K562 (cell line): ENCODE measurements at regions not wholly inside any gene's neighbourhood (a gene's known extent, or its start where the extent isn't known, plus 50 kb on each side); places are given as distances from the start of the nearest gene placed in this dataset.

ENCODE experiments used
- ATAC-seq: fragments of 200-7000 bp; cut with Tn5 transposase; 3 replicates; pipeline ENCODE4 v1.9.1; 2020; ENCODE audit warnings: moderate library complexity
- BruUV-seq: library from RNA; stranded (reverse); fragments of 400-500 nt; replicated peaks from 2 replicates; lab custom pipeline; 2021; lab: Mats Ljungman, UMichigan
- CTCF ChIA-PET: fragments of 300-600 bp; formaldehyde crosslinking; extraction: SDS; loops from one replicate; lab custom pipeline; 2021; ENCODE audit warnings: low intra/inter-chr PET ratio; lab: Yijun Ruan, JAX
- POLR2A ChIA-PET: fragments of 300-600, 350-650 bp; sonication (Branson Sonifier 250); formaldehyde crosslinking; extraction: SDS; loops from one replicate; lab custom pipeline; 2021; ENCODE audit warnings: antibody characterized with exemption, inconsistent platforms; lab: Yijun Ruan, JAX
- DNase-seq, 4 experiments: peaks; one replicate each; pipeline versions ENCODE4 v3.0.0 to v3.0.0-alpha.2; 2011 to 2018; ENCODE audit warnings: low spot score in 3 of 4, mixed read lengths in 3 of 4; ENCODE audit errors: extremely low read depth in 1 of 4
- FAIRE-seq: peaks from 2 replicates; lab custom pipeline; 2011; peaks lifted over from hg19 to GRCh38; lab: Jason Lieb, UNC
- H2AFZ ChIP-seq: 2 replicates; pipeline ENCODE4 v1.6.0; 2011; ENCODE audit warnings: low read depth, low read length, control low read depth, inconsistent platforms
- H3K27ac ChIP-seq: fragments of 200-600 bp; 3 replicates; pipeline ENCODE4 v1.8.0; 2011; ENCODE audit warnings: low read depth, mild to moderate bottlenecking, control low read depth, inconsistent platforms, low read length, moderate library complexity, mixed read lengths; ENCODE audit errors: extremely low read depth
- H3K27me3 ChIP-seq, 2 experiments: fragments of 300-600 bp in 1 of 2; 2 replicates in 1 of 2; 3 replicates in 1 of 2; pipeline versions ENCODE4 v1.6.0 to v1.8.0; 2011; ENCODE audit warnings: inconsistent platforms in 2 of 2, low read length in 2 of 2, mild to moderate bottlenecking in 1 of 2, mixed read lengths in 1 of 2, moderate library complexity in 1 of 2; ENCODE audit not compliant: control insufficient read depth in 2 of 2, insufficient read depth in 2 of 2
- H3K36me3 ChIP-seq: fragments of 300-600 bp; 3 replicates; pipeline ENCODE4 v1.8.0; 2011; ENCODE audit warnings: mild to moderate bottlenecking, low read length, inconsistent platforms; ENCODE audit not compliant: control insufficient read depth, insufficient read depth
- H3K4me1 ChIP-seq, 2 experiments: fragments of 200-600 bp in 1 of 2; replicated peaks in 1 of 2; 2 replicates in 1 of 2; 3 replicates in 1 of 2; pipeline versions ENCODE4 v1.5.1 to v1.8.0; 2011; ENCODE audit warnings: inconsistent platforms in 2 of 2, low read length in 2 of 2, mild to moderate bottlenecking in 1 of 2, mixed read lengths in 1 of 2, moderate library complexity in 1 of 2; ENCODE audit not compliant: control insufficient read depth in 2 of 2, insufficient read depth in 2 of 2
- H3K4me2 ChIP-seq: 2 replicates; pipeline ENCODE4 v1.6.1; 2011; ENCODE audit warnings: low read length, control low read depth, inconsistent platforms, mixed read lengths; ENCODE audit not compliant: insufficient read depth
- H3K4me3 ChIP-seq: fragments of 200-600 bp; sonication (generic), shearing (Covaris generic); 2 replicates; pipeline ENCODE4 v1.5.1; 2016; ENCODE audit warnings: control low read depth, inconsistent platforms
- H3K79me2 ChIP-seq: fragments of 200-600 bp; 3 replicates; pipeline ENCODE4 v1.8.0; 2011; ENCODE audit warnings: low read length, inconsistent platforms; ENCODE audit not compliant: control insufficient read depth, insufficient read depth
- H3K9ac ChIP-seq, 2 experiments: 2 replicates each; pipeline versions ENCODE4 v1.6.0 to v1.6.1; 2011; ENCODE audit warnings: low read depth in 2 of 2, low read length in 2 of 2, control low read depth in 1 of 2, inconsistent platforms in 1 of 2, mild to moderate bottlenecking in 1 of 2, mixed read lengths in 1 of 2; ENCODE audit not compliant: insufficient read depth in 1 of 2
- H3K9me1 ChIP-seq: one replicate; pipeline ENCODE4 v1.6.0; 2011; ENCODE audit warnings: inconsistent platforms, mild to moderate bottlenecking, low read length, moderate library complexity; ENCODE audit not compliant: control insufficient read depth, insufficient read depth
- H3K9me3 ChIP-seq: replicated peaks from 2 replicates; pipeline ENCODE4 v1.5.1; 2011; ENCODE audit warnings: low read depth, low read length, inconsistent platforms; ENCODE audit not compliant: control insufficient read depth, insufficient read depth
- H4K20me1 ChIP-seq: replicated peaks from 2 replicates; pipeline ENCODE4 v1.6.1; 2011; ENCODE audit warnings: low read length, inconsistent platforms, mixed read lengths; ENCODE audit not compliant: control insufficient read depth, insufficient read depth
- CXXC5 ChIP-seq: fragments of 250-450 bp; sonication (Bioruptor Pico); IDR thresholded peaks from 2 replicates; pipeline ENCODE4 v1.8.0; 2022; ENCODE audit warnings: inconsistent platforms, mild to moderate bottlenecking, moderate library complexity
- GTF2E2 ChIP-seq: fragments of 200-800 bp; sonication (Bioruptor generic); IDR thresholded peaks from 2 replicates; pipeline ENCODE4 v1.6.1; 2016; ENCODE audit warnings: missing genetic modification characterization, missing compliant biosample characterization
- ZNF717 ChIP-seq: fragments of 250-450 bp; sonication (Bioruptor Pico); IDR thresholded peaks from 2 replicates; pipeline ENCODE4 v1.5.0; 2021
- ZNF77 ChIP-seq: fragments of 250-450 bp; sonication (Bioruptor Pico); IDR thresholded peaks from 2 replicates; pipeline ENCODE4 v1.5.0; 2020
- WGBS: fragments of 100-300 bp; shearing (Covaris generic); methylation state at CpG from one replicate; pipeline ENCODE4 v1.1.6; 2016; ENCODE audit warnings: low coverage, mixed read lengths; ENCODE audit not compliant: insufficient coverage; ENCODE audit errors: missing lambda C conversion rate; 5-methylcytosine and 5-hydroxymethylcytosine counted together
- in situ Hi-C: fragments of 300-500 bp; cut with MboI; formaldehyde crosslinking; loops from 4 replicates; pipeline ENCODE4 v1.15.0; 2018; ENCODE audit warnings: inconsistent platforms, mixed read lengths
- intact Hi-C: fragments of 100-400 bp; cut with micrococcal nuclease; formaldehyde crosslinking; loops from 2 replicates; pipeline ENCODE4 v1.14.2; 2022
- TF ChIP-seq, protein P1 (sequence below): fragments of 450-650 bp; IDR thresholded peaks from 2 replicates; pipeline ENCODE4 v1.6.1; 2016; ENCODE audit warnings: missing biosample characterization, missing genetic modification characterization
- TF ChIP-seq, protein P2 (sequence below): sonication (generic); formaldehyde crosslinking; IDR thresholded peaks from 2 replicates; pipeline ENCODE4 v1.8.1; 2022; ENCODE audit warnings: missing genetic modification reagents
- TF ChIP-seq, protein P3 (sequence below): fragments of 250-450 bp; sonication (Bioruptor Pico); IDR thresholded peaks from 2 replicates; pipeline ENCODE4 v1.8.0; 2021; ENCODE audit warnings: moderate library complexity, mild to moderate bottlenecking, inconsistent platforms
- TF ChIP-seq, protein P4 (sequence below): fragments of 200-600 bp; sonication (generic); IDR thresholded peaks from one replicate; pipeline ENCODE4 v1.6.1; 2012; ENCODE audit warnings: mild to moderate bottlenecking, low read depth, low read length, inconsistent platforms

DNA sequence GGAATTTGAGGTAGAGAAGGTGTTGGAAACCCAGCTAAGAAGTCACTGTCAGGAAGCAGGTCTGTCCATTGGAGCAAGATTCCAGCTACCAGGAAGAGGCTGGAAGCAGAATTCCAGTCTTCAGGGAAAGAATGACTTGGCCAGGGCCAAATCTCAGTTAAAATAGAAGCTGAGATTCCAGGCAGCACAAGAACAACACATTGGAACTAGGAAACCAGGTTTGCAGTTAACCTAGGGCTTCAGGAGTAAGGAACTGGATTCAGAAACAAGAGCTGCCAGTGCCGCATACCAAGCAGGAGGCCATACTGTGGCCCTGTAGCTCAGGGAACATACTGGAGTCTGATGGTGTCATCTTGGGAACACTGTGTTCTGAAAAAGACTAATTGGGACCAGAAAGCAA lies 73.7 kb upstream of the FUCA2 start:
- Histone ChIP-seq H3K27ac (no peak overlapping the region), H3K9me1 (no peaks in the 10 kb centered on the region), H3K36me3 (no peaks in the 10 kb centered on the region), H3K27me3 (peaks cover 0 to 5% of the 10 kb centered on the region in 2 experiments; a peak in 2 of 5 replicates), H3K4me3 (no peak overlapping the region), H2AFZ (no peak overlapping the region), H4K20me1 (no peaks in the 10 kb centered on the region), H3K4me1 (no peaks in the 10 kb centered on the region), H3K79me2 (no peaks in the 10 kb centered on the region), H3K9ac (no peak overlapping the region), H3K4me2 (no peak overlapping the region), H3K9me3 (no peaks in the 10 kb centered on the region)
- POLR2A ChIA-PET = interaction anchor here (1.5 kb wide), 1 partner anchor 373 kb away, joined by 3 read pairs; no protein-coding TSS in a partner anchor
- intact Hi-C loops (no loop called here), in situ Hi-C loops (no loop called here)
- CTCF ChIA-PET = no interaction called here
- 84% methylated on average over 1 of the region's 1 CpG for WGBS
- DNase-seq (no peak), FAIRE-seq (no peak), ATAC-seq (no peak)
- BruUV-seq = no TSS peak
- TF ChIP-seq, protein P1, sequence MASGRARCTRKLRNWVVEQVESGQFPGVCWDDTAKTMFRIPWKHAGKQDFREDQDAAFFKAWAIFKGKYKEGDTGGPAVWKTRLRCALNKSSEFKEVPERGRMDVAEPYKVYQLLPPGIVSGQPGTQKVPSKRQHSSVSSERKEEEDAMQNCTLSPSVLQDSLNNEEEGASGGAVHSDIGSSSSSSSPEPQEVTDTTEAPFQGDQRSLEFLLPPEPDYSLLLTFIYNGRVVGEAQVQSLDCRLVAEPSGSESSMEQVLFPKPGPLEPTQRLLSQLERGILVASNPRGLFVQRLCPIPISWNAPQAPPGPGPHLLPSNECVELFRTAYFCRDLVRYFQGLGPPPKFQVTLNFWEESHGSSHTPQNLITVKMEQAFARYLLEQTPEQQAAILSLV (tag) = no peak
- TF ChIP-seq, protein P2, sequence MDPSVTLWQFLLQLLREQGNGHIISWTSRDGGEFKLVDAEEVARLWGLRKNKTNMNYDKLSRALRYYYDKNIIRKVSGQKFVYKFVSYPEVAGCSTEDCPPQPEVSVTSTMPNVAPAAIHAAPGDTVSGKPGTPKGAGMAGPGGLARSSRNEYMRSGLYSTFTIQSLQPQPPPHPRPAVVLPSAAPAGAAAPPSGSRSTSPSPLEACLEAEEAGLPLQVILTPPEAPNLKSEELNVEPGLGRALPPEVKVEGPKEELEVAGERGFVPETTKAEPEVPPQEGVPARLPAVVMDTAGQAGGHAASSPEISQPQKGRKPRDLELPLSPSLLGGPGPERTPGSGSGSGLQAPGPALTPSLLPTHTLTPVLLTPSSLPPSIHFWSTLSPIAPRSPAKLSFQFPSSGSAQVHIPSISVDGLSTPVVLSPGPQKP = no peak
- no peak for TF ChIP-seq GTF2E2 (tag)
- TF ChIP-seq, protein P3, sequence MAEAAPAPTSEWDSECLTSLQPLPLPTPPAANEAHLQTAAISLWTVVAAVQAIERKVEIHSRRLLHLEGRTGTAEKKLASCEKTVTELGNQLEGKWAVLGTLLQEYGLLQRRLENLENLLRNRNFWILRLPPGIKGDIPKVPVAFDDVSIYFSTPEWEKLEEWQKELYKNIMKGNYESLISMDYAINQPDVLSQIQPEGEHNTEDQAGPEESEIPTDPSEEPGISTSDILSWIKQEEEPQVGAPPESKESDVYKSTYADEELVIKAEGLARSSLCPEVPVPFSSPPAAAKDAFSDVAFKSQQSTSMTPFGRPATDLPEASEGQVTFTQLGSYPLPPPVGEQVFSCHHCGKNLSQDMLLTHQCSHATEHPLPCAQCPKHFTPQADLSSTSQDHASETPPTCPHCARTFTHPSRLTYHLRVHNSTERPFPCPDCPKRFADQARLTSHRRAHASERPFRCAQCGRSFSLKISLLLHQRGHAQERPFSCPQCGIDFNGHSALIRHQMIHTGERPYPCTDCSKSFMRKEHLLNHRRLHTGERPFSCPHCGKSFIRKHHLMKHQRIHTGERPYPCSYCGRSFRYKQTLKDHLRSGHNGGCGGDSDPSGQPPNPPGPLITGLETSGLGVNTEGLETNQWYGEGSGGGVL = no peak
- TF ChIP-seq CXXC5 = no peak
- no peak for TF ChIP-seq ZNF77 (CRISPR knock-in tag)
- TF ChIP-seq, protein P4, sequence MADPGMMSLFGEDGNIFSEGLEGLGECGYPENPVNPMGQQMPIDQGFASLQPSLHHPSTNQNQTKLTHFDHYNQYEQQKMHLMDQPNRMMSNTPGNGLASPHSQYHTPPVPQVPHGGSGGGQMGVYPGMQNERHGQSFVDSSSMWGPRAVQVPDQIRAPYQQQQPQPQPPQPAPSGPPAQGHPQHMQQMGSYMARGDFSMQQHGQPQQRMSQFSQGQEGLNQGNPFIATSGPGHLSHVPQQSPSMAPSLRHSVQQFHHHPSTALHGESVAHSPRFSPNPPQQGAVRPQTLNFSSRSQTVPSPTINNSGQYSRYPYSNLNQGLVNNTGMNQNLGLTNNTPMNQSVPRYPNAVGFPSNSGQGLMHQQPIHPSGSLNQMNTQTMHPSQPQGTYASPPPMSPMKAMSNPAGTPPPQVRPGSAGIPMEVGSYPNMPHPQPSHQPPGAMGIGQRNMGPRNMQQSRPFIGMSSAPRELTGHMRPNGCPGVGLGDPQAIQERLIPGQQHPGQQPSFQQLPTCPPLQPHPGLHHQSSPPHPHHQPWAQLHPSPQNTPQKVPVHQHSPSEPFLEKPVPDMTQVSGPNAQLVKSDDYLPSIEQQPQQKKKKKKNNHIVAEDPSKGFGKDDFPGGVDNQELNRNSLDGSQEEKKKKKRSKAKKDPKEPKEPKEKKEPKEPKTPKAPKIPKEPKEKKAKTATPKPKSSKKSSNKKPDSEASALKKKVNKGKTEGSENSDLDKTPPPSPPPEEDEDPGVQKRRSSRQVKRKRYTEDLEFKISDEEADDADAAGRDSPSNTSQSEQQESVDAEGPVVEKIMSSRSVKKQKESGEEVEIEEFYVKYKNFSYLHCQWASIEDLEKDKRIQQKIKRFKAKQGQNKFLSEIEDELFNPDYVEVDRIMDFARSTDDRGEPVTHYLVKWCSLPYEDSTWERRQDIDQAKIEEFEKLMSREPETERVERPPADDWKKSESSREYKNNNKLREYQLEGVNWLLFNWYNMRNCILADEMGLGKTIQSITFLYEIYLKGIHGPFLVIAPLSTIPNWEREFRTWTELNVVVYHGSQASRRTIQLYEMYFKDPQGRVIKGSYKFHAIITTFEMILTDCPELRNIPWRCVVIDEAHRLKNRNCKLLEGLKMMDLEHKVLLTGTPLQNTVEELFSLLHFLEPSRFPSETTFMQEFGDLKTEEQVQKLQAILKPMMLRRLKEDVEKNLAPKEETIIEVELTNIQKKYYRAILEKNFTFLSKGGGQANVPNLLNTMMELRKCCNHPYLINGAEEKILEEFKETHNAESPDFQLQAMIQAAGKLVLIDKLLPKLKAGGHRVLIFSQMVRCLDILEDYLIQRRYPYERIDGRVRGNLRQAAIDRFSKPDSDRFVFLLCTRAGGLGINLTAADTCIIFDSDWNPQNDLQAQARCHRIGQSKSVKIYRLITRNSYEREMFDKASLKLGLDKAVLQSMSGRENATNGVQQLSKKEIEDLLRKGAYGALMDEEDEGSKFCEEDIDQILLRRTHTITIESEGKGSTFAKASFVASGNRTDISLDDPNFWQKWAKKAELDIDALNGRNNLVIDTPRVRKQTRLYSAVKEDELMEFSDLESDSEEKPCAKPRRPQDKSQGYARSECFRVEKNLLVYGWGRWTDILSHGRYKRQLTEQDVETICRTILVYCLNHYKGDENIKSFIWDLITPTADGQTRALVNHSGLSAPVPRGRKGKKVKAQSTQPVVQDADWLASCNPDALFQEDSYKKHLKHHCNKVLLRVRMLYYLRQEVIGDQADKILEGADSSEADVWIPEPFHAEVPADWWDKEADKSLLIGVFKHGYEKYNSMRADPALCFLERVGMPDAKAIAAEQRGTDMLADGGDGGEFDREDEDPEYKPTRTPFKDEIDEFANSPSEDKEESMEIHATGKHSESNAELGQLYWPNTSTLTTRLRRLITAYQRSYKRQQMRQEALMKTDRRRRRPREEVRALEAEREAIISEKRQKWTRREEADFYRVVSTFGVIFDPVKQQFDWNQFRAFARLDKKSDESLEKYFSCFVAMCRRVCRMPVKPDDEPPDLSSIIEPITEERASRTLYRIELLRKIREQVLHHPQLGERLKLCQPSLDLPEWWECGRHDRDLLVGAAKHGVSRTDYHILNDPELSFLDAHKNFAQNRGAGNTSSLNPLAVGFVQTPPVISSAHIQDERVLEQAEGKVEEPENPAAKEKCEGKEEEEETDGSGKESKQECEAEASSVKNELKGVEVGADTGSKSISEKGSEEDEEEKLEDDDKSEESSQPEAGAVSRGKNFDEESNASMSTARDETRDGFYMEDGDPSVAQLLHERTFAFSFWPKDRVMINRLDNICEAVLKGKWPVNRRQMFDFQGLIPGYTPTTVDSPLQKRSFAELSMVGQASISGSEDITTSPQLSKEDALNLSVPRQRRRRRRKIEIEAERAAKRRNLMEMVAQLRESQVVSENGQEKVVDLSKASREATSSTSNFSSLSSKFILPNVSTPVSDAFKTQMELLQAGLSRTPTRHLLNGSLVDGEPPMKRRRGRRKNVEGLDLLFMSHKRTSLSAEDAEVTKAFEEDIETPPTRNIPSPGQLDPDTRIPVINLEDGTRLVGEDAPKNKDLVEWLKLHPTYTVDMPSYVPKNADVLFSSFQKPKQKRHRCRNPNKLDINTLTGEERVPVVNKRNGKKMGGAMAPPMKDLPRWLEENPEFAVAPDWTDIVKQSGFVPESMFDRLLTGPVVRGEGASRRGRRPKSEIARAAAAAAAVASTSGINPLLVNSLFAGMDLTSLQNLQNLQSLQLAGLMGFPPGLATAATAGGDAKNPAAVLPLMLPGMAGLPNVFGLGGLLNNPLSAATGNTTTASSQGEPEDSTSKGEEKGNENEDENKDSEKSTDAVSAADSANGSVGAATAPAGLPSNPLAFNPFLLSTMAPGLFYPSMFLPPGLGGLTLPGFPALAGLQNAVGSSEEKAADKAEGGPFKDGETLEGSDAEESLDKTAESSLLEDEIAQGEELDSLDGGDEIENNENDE = no peak
- no peak for TF ChIP-seq ZNF717 (CRISPR knock-in tag)
